ENCODE measurements at regions not wholly inside any gene's neighbourhood (a gene's known extent, or its start where the extent isn't known, plus 50 kb on each side); places are given as distances from the start of the nearest gene placed in this dataset.
A peak's percentile ranks its signal among the peaks of the same experiment; 100 is the strongest.

DNA sequence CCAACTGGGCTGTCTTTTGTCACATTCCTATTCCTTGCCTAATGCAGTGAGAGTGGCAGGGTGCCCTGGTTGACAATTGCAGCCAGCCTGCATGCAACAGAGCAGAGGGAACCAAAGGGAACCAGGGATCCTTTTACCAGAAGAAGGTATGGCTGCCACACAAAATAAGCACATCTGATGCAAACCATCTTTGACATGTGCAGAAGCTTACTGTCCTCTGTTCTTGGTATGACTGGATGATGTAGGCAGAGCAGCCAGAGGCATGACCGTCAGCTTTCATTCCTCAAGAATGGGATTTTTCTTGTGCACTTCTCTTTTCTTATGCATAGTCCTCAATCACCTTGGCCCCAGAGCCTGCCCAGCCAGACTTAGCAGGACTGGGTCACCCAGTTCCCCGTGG lies 116.1 kb downstream of the UQCRFS1 start:
- DNase-seq (ENCODE audit: low spot score), result no peak

DNA sequence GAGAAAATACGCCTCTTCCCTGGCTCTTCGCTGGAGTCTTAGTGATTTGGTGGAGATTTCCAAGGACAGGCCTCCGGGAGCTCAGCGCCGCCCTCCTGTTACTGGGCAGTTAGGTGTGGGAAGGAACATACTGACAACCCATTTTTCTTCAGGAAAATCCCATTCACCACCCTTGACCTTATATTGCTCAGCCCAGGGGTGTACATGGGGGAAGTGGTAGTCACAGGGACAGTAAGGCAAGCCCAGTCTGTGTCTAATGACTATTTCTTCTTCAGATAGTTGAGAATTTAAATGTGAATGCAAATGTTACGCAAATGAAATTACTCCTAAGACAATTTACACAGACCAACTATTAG lies 119.4 kb downstream of the UQCRFS1 start:
- no peak for DNase-seq (ENCODE audit: low spot score)

DNA sequence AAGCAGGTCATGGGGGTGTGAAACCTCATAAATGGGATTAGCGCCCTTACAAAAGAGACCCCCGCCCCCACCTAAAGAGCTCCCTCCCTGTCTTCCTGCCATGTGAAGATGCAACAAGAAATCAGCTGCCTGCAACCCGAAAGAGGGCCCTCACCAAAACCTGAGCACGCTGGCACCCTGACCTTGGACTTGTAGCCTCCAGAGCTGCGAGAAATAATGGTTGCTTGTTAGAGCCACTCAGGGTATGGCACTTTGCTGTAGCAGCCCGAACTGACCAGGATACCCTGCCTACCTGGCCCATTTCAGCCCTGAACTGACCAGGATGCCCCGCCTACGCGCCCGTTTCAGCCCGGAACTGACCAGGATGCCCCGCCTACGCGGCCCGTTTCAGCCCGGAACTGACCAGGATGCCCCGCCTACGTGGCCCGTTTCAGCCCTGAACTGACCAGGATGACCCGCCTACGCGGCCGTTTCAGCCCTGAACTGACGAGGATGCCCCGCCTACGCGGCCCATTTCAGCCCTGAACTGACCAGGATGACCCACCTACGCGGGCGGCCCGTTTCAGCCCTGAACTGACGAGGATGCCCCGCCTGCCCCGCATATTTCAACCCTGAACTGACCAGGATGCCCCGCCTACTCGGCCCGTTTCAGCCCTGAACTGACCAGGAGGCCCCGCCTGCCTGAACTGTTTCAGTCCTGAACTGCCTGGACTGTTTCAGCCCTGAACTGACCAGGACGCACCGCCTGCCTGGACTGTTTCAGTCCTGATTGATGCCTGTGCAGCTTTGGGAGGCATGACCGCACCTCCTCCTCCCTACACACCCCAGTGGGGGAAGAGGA lies 120.0 kb downstream of the UQCRFS1 start:
- no peak for DNase-seq (ENCODE audit: low spot score)

GRCh38 chr19:29090783-29091526 lies 122.0 kb downstream of the UQCRFS1 start:
- no peak for DNase-seq (ENCODE audit: low spot score)

GRCh38 chr19:29089315-29089870 lies 123.6 kb downstream of the UQCRFS1 start:
- no peak for DNase-seq (ENCODE audit: low spot score)

GRCh38 chr19:29088761-29089160 lies 124.2 kb downstream of the UQCRFS1 start:
- peak; percentile 5 for DNase-seq (ENCODE audit: low spot score)

GRCh38 chr19:29086646-29087045 lies 126.3 kb downstream of the UQCRFS1 start:
- no peak for DNase-seq (ENCODE audit: low spot score)

DNA sequence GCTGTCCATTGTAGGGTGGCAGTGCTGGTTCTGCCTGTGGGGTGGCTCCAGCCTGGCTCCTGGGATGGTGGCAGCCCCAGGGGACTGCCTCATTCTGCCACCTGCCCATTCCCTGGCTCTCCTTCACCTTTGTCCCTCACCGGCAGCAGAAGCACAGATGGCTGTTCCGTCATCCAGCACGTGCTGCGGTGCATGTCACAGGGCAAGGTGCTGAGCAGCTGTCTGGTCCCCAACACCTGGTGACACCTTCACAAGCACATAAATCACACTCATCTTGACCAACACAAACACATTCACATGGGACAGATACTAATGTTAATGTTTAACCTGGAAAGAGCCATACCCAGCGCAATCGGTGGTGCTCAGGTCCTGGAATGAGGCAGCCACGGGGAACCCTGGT lies 126.8 kb downstream of the UQCRFS1 start:
- DNase-seq (ENCODE audit: low spot score), result no peak

GRCh38 chr19:29085630-29086029 lies 127.3 kb downstream of the UQCRFS1 start:
- DNase-seq (ENCODE audit: low spot score), result no peak

GRCh38 chr19:29085206-29085605 lies 127.7 kb downstream of the UQCRFS1 start:
- no peak for DNase-seq (ENCODE audit: low spot score)

DNA sequence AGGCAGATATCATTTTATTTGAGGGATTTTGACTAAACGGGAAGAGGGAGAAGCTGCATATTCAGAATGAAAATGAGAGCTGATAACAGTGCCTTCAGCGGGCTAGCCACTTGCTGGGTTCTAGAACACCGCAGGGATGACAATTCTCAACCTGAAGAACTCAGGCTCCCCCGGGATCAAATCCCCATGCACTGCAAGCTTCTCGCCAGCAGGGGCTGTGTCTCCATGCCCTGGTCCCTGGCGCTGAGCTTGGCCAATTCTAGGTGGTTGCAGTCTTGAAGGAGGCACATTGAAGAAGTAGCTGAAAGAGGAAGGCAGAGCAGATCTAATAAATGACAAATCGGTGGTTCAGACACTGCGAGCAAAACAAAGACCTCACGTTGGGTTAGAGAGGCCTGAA lies 128.7 kb downstream of the UQCRFS1 start:
- no peak for DNase-seq (ENCODE audit: low spot score)

GRCh38 chr19:29083863-29084262 lies 129.1 kb downstream of the UQCRFS1 start:
- DNase-seq (ENCODE audit: low spot score), result no peak

- DNase-seq (ENCODE audit: low spot score), result no peak
Measured at GRCh38 chr19:29079356-29080032, 133.5 kb downstream of the UQCRFS1 start.

DNA sequence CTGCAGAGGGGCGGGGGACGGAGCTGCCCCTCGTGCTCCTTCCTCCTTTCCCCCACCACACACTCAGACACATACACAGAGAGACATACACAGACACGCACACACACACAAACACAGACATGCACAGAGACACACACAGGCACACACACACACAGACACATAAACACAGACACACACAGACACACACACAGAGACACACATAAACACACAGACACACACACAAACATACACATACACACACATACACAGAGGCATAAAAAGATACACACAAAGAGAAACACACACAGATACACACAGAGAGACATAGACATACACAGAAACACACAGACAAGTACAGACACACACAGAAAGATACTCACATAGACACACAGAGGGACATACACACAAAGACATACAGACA lies 136.0 kb downstream of the UQCRFS1 start:
- no peak for DNase-seq (ENCODE audit: low spot score)

DNA sequence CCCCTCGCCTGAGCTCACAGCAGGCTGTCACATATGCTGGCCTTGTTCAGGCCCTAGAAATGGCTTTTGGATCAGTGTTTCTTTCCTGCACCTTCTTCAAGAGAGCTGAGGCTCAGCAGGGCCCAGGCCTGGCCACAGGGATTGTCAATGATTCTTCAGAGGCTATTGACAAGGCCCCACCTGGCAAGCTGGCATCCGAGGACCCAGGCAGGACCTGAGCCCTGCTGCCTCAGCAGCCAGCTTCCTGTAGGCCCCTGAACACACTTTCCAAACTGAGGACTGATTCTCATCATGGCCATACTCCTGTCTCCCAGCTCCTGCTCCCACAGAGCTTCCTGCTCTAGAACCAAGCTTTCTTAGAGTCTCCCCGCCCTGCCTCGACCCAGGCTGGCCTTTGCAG lies 136.8 kb downstream of the UQCRFS1 start:
- DNase-seq (ENCODE audit: low spot score), result no peak

DNA sequence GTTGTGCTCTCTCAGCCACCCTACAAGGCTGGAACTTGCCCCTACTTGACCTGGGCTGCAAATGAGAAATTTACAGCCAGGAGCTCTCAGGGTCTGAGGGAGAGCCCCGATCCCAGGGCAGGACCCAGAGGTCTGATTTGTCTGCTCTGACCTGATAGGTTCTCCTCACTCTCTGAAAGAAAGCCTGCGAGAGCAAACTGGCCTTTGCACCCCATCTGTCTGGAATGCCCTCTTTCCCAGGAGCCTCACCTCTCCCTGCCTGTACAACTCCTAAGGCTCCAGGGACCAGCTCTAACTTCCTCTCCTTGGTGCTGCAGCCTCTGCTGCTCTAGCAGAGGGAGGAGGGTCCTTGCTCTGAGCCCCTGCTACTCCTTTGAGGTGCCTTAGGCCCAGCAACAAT lies 137.8 kb downstream of the UQCRFS1 start:
- DNase-seq (ENCODE audit: low spot score), result no peak

GRCh38 chr19:29074579-29074978 lies 138.4 kb downstream of the UQCRFS1 start:
- DNase-seq (ENCODE audit: low spot score), result no peak

DNA sequence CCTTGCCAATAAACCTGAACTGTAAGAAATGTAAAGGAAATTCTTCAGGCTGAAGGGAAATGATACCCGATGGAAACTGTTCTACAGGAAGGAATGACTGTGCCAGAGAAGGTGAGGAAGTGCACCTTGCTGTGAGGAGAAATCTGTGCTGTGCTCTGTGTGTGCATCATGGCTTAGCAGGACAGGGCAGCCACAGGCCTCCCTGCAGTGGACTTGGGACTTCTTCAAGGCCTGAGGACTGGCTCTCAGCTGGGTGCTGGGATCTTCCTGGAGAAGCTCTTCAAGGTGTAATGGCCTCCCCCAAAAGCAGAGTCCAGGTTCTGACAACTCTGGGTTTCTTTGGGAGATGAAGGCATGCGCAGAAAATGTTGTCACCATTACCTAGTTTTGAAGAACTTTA lies 145.1 kb downstream of the UQCRFS1 start:
- no peak for DNase-seq (ENCODE audit: low spot score)

- no peak for DNase-seq (ENCODE audit: low spot score)
Measured at GRCh38 chr19:29062475-29063435, 150.2 kb downstream of the UQCRFS1 start.

- no peak for DNase-seq (ENCODE audit: low spot score)
Measured at GRCh38 chr19:29060813-29061364, 152.1 kb downstream of the UQCRFS1 start.

GRCh38 chr19:29056535-29056934 lies 156.4 kb downstream of the UQCRFS1 start:
- no peak for DNase-seq (ENCODE audit: low spot score)

Data from putamen (tissue), 1 donor.